ENCODE measurements at regions not wholly inside any gene's neighbourhood (a gene's known extent, or its start where the extent isn't known, plus 50 kb on each side); places are given as distances from the start of the nearest gene placed in this dataset.

GRCh38 chr2:19685731-19686130 lies 216.1 kb downstream of the TTC32 start:
- TF ChIP-seq POLR2AphosphoS5 (IDR thresholded peaks at IDR 0.05) = no peak
- no peak for TF ChIP-seq CTCF (IDR thresholded peaks at IDR 0.05)
- TF ChIP-seq POLR2A (IDR thresholded peaks at IDR 0.05) = no peak
- no peak for TF ChIP-seq EP300 (IDR thresholded peaks at IDR 0.05)

All from upper lobe of left lung (tissue), 4 donors.